ENCODE measurements at regions not wholly inside any gene's neighbourhood (a gene's known extent, or its start where the extent isn't known, plus 50 kb on each side); places are given as distances from the start of the nearest gene placed in this dataset.
"Not testable (repeated sequence)": the region's sequence is repeated elsewhere in the genome, so short reads cannot be mapped to it uniquely, and the experiment has no call there.

DNA sequence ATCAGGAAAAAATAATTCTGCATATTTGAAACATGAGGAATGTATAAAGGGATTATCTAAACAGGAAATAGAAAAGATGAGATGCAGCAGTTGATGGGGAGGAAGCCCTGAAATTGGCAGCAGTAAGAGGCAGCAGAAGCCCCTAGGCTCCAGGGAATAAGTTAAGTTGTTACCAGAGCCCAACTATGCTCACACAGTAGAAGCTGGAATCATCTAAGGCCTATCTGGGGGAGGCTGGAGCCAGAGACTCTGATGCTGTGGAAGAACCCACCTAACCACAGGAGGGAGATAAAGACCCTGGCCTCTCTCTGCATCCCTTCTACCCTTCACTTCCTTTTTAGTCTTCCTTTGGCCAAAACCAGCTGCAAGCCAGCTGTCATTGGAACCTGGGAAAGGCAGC, 519.7 kb downstream of the DIPK2A start:
- no peaks in the 10 kb centered on the region for H3K27me3 ChIP-seq (ENCODE audit: insufficient read depth, low read length)
- H3T11ph ChIP-seq (ENCODE audit: low read length), result no peak overlapping the region
- H3K9ac ChIP-seq (ENCODE audit: extremely low read depth, insufficient read length, low read length), result no peak overlapping the region
- H4K91ac ChIP-seq (ENCODE audit: insufficient read length, low read depth, low read length), result no peak overlapping the region
- no peaks in the 10 kb centered on the region for H3K23me2 ChIP-seq (ENCODE audit: insufficient read length, low read depth, low read length, poor library complexity, severe bottlenecking)
- peak; percentile 37 for DNase-seq
- H2AFZ ChIP-seq (ENCODE audit: low read length), result no peak overlapping the region
- no peaks in the 10 kb centered on the region for H4K20me1 ChIP-seq (ENCODE audit: control insufficient read depth, insufficient read depth, insufficient read length)
- H3K23ac ChIP-seq (ENCODE audit: insufficient read length, low read depth, low read length), result no peak overlapping the region
- Mint-ChIP-seq H3K36me3 (ENCODE audit: insufficient read depth in 1 of 3, low read depth in 3 of 3) (peaks cover 0 to 4% (median 0%) of the 10 kb centered on the region in 3 experiments; a peak in 1 of 7 replicates), H3K4me1 (peaks cover 0 to 5% of the 10 kb centered on the region in 2 experiments; a peak in 3 of 4 replicates), H3K27me3 (ENCODE audit: low read depth) (no peaks in the 10 kb centered on the region; the same call in 1 of the 2 replicates), H3K4me3 (no peak overlapping the region), H3K9me3 (no peaks in the 10 kb centered on the region), H3K27ac (peak overlapping the region in 1 of 3 experiments; percentile 57; a peak in 1 of 7 replicates)
- H4K5ac ChIP-seq (ENCODE audit: insufficient read length, low read depth, low read length), result no peak overlapping the region
- H4K8ac ChIP-seq (replicated peaks; ENCODE audit: insufficient read length, low read depth, low read length), result no peak overlapping the region
- no peak overlapping the region for H2BK120ac ChIP-seq (ENCODE audit: low read depth, low read length, poor library complexity, severe bottlenecking)
- no peak overlapping the region for H3K14ac ChIP-seq (ENCODE audit: insufficient read depth, low read length)
- H3K79me1 ChIP-seq (ENCODE audit: insufficient read depth, low read depth, low read length, poor library complexity, severe bottlenecking), result no peaks in the 10 kb centered on the region
- H2BK15ac ChIP-seq (ENCODE audit: low read depth, low read length), result no peak overlapping the region
- H3K79me2 ChIP-seq (ENCODE audit: insufficient read depth, low read length), result no peaks in the 10 kb centered on the region
- no peak overlapping the region for H3K18ac ChIP-seq (ENCODE audit: insufficient read length, low read depth, low read length)
- TF ChIP-seq, protein P1, sequence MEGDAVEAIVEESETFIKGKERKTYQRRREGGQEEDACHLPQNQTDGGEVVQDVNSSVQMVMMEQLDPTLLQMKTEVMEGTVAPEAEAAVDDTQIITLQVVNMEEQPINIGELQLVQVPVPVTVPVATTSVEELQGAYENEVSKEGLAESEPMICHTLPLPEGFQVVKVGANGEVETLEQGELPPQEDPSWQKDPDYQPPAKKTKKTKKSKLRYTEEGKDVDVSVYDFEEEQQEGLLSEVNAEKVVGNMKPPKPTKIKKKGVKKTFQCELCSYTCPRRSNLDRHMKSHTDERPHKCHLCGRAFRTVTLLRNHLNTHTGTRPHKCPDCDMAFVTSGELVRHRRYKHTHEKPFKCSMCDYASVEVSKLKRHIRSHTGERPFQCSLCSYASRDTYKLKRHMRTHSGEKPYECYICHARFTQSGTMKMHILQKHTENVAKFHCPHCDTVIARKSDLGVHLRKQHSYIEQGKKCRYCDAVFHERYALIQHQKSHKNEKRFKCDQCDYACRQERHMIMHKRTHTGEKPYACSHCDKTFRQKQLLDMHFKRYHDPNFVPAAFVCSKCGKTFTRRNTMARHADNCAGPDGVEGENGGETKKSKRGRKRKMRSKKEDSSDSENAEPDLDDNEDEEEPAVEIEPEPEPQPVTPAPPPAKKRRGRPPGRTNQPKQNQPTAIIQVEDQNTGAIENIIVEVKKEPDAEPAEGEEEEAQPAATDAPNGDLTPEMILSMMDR (conservative IDR thresholded peaks at IDR 0.05), result peak; percentile 36; the same call in 2 of the 3 replicates
- H3K4me1 ChIP-seq (ENCODE audit: insufficient read depth, low read length), result no peaks in the 10 kb centered on the region
- no peak overlapping the region for H3K4ac ChIP-seq (ENCODE audit: low read depth, low read length)
- H2AK5ac ChIP-seq (ENCODE audit: insufficient read length, low read length), result no peak overlapping the region
- H2BK20ac ChIP-seq (ENCODE audit: low read depth, low read length, poor library complexity, severe bottlenecking), result no peak overlapping the region
- H2BK12ac ChIP-seq (ENCODE audit: insufficient read length, low read depth, low read length), result no peak overlapping the region
- H3K56ac ChIP-seq (ENCODE audit: insufficient read length, low read depth, low read length), result no peak overlapping the region
- no peak overlapping the region for H3K27ac ChIP-seq (ENCODE audit: insufficient read length, low read depth, low read length)
- H3K4me2 ChIP-seq (ENCODE audit: insufficient read depth, insufficient read length, low read length), result no peak overlapping the region
- no peak overlapping the region for H2BK5ac ChIP-seq (ENCODE audit: insufficient read length, low read length)
- H3K9me3 ChIP-seq (ENCODE audit: control insufficient read depth, low read depth, low read length), result no peaks in the 10 kb centered on the region

DNA sequence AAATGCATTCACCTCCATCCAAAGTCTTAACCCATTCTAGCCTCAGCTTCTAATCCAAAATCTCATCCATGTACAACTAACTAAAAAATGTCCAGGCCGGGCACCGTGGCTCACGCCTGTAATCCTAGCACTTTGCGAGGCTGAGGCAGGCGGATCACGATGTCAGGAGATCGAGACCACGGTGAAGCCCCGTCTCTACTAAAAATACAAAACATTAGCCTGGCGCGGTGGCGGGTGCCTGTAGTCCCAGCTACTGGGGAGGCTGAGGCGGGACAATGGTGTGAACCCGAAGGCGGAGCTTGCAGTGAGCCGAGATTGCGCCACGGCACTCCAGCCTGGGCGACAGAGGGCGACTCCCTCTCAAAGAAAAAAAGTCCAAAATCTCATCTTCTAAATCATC, 523.0 kb downstream of the DIPK2A start:
- H3K4me1 ChIP-seq (ENCODE audit: insufficient read depth, low read length); H2BK15ac ChIP-seq (ENCODE audit: low read depth, low read length); H3K9me3 ChIP-seq (ENCODE audit: control insufficient read depth, low read depth, low read length); DNase-seq; H3K14ac ChIP-seq (ENCODE audit: insufficient read depth, low read length); H2BK120ac ChIP-seq (ENCODE audit: low read depth, low read length, poor library complexity, severe bottlenecking); H4K20me1 ChIP-seq (ENCODE audit: control insufficient read depth, insufficient read depth, insufficient read length); H3K27ac Mint-ChIP-seq; H3K4me2 ChIP-seq (ENCODE audit: insufficient read depth, insufficient read length, low read length); H2BK20ac ChIP-seq (ENCODE audit: low read depth, low read length, poor library complexity, severe bottlenecking); H3K27me3 ChIP-seq (ENCODE audit: insufficient read depth, low read length); H3K23ac ChIP-seq (ENCODE audit: insufficient read length, low read depth, low read length); H3T11ph ChIP-seq (ENCODE audit: low read length); H2BK5ac ChIP-seq (ENCODE audit: insufficient read length, low read length); H3K4ac ChIP-seq (ENCODE audit: low read depth, low read length); H4K5ac ChIP-seq (ENCODE audit: insufficient read length, low read depth, low read length); H3K9me3 Mint-ChIP-seq; H2AFZ ChIP-seq (ENCODE audit: low read length); H3K4me3 Mint-ChIP-seq; H3K79me2 ChIP-seq (ENCODE audit: insufficient read depth, low read length); H2AK5ac ChIP-seq (ENCODE audit: insufficient read length, low read length); H3K36me3 Mint-ChIP-seq (ENCODE audit: insufficient read depth in 1 of 3, low read depth in 3 of 3); H4K91ac ChIP-seq (ENCODE audit: insufficient read length, low read depth, low read length); H3K27ac ChIP-seq (ENCODE audit: insufficient read length, low read depth, low read length); H3K23me2 ChIP-seq (ENCODE audit: insufficient read length, low read depth, low read length, poor library complexity, severe bottlenecking); H3K56ac ChIP-seq (ENCODE audit: insufficient read length, low read depth, low read length); H3K79me1 ChIP-seq (ENCODE audit: insufficient read depth, low read depth, low read length, poor library complexity, severe bottlenecking); H3K9ac ChIP-seq (ENCODE audit: extremely low read depth, insufficient read length, low read length); H2BK12ac ChIP-seq (ENCODE audit: insufficient read length, low read depth, low read length); H3K27me3 Mint-ChIP-seq (ENCODE audit: low read depth); H4K8ac ChIP-seq (replicated peaks; ENCODE audit: insufficient read length, low read depth, low read length); H3K18ac ChIP-seq (ENCODE audit: insufficient read length, low read depth, low read length): not testable (repeated sequence)
- peaks cover 2 to 11% of the 10 kb centered on the region in 2 experiments; a peak in 3 of 4 replicates for H3K4me1 Mint-ChIP-seq
- WGBS (ENCODE audit: extremely low coverage, insufficient read length, low lambda C conversion rate), result no CpG with 5 or more reads among the region's 20 CpGs

Data from H9 (cell line).